Esophagus squamous epithelium (tissue), 5 donors: ENCODE measurements at regions not wholly inside any gene's neighbourhood (a gene's known extent, or its start where the extent isn't known, plus 50 kb on each side); places are given as distances from the start of the nearest gene placed in this dataset.

Experiments used
- DNase-seq: peaks from one replicate; lab custom pipeline; 2025; lab: John Stamatoyannopoulos, UW
- H3K27ac ChIP-seq, 4 donors: fragments of 200-600 bp; sonication (generic); one replicate each; pipeline ENCODE4 v1.5.1; 2016 to 2019; ENCODE audit warnings: mild to moderate bottlenecking in 1 of 4
- H3K27me3 ChIP-seq, 4 donors: fragments of 200-600 bp; sonication (generic); 1 replicate in 3 of 4; 2 replicates in 1 of 4; pipeline versions ENCODE4 v1.5.1 to v1.6.0; 2017 to 2021; ENCODE audit warnings: antibody characterized with exemption in 1 of 4
- H3K36me3 ChIP-seq, 3 donors: fragments of 200-600 bp; sonication (generic); one replicate each; pipeline ENCODE4 v1.5.1; 2016 to 2019
- H3K4me1 ChIP-seq, 3 donors: fragments of 200-600 bp; sonication (generic); one replicate each; pipeline ENCODE4 v1.5.1; 2017 to 2019
- H3K4me3 ChIP-seq, 4 donors: fragments of 200-600 bp; sonication (generic); 1 replicate in 3 of 4; 2 replicates in 1 of 4; pipeline ENCODE4 v1.5.1; 2016 to 2019; ENCODE audit warnings: mild to moderate bottlenecking in 2 of 4, moderate library complexity in 1 of 4
- H3K9me3 ChIP-seq, 3 donors: fragments of 200-600 bp; sonication (generic); one replicate each; pipeline ENCODE4 v1.5.1; 2016 to 2019
- CTCF ChIP-seq, 6 experiments: fragments of 450-650 bp in 4 of 6; fragments of 200-600 bp in 2 of 6; sonication (generic) in 2 of 6; IDR thresholded peaks; one replicate each; pipeline ENCODE4 v1.5.1; 2016 to 2019; ENCODE audit warnings: antibody characterized with exemption in 6 of 6, mild to moderate bottlenecking in 4 of 6, moderate library complexity in 4 of 6
- POLR2A ChIP-seq, 4 donors: fragments of 450-650 bp; IDR thresholded peaks; one replicate each; pipeline ENCODE4 v1.6.1; 2017; ENCODE audit warnings: antibody characterized with exemption in 4 of 4, mild to moderate bottlenecking in 4 of 4, moderate library complexity in 3 of 4
- WGBS, 2 donors: methylation state at CpG; one replicate each; pipeline ENCODE4 v1.1.5; 2018; 5-methylcytosine and 5-hydroxymethylcytosine counted together
- intact Hi-C: fragments of 100-400 bp; cut with DNase I; formaldehyde crosslinking; loops from one replicate; pipeline ENCODE4 v1.15.0; 2022
- donor health status: DM: yes; HTN: yes; CAD: no.

GRCh38 chr11:27201454-27202302 is 161.1 kb downstream of the BBOX1 start:
- TF ChIP-seq POLR2A (IDR thresholded peaks at IDR 0.05) (no peak), CTCF (IDR thresholded peaks at IDR 0.05) (no peak)
- WGBS, 2 donors: 23 to 30% methylated on average over 7 to 10 of the region's 10 CpGs
- Histone ChIP-seq H3K27ac (peak overlapping the region; percentile 1 to 75 (median 56)), H3K4me3 (no peak overlapping the region), H3K36me3 (no peaks in the 10 kb centered on the region), H3K9me3 (no peaks in the 10 kb centered on the region), H3K27me3 (no peaks in the 10 kb centered on the region), H3K4me1 (peaks cover 12 to 55% (median 14%) of the 10 kb centered on the region in 3 donors)
- peak; percentile 13 for DNase-seq
- intact Hi-C loops: no loop called here

GRCh38 chr11:27200779-27201453 is 160.3 kb downstream of the BBOX1 start:
- Histone ChIP-seq H3K4me3 (no peak overlapping the region), H3K9me3 (no peaks in the 10 kb centered on the region), H3K4me1 (peaks cover 12 to 48% (median 14%) of the 10 kb centered on the region in 3 donors), H3K27me3 (no peaks in the 10 kb centered on the region), H3K27ac (peak overlapping the region in 3 of 4 donors; percentile 1 to 75 (median 54)), H3K36me3 (no peaks in the 10 kb centered on the region)
- no peak for DNase-seq
- intact Hi-C loops: no loop called here
- WGBS, 2 donors: 89 to 91% methylated on average over 1 of the region's 1 CpG
- TF ChIP-seq POLR2A (IDR thresholded peaks at IDR 0.05): no peak
- no peak for TF ChIP-seq CTCF (IDR thresholded peaks at IDR 0.05)

GRCh38 chr11:27196203-27196897 is 155.7 kb downstream of the BBOX1 start:
- 73 to 80% methylated on average over 6 of the region's 6 CpGs for WGBS, 2 donors
- intact Hi-C loops: no loop called here
- no peaks in the 10 kb centered on the region for H3K36me3 ChIP-seq
- no peak overlapping the region for H3K4me3 ChIP-seq
- H3K9me3 ChIP-seq: no peaks in the 10 kb centered on the region
- no peaks in the 10 kb centered on the region for H3K27me3 ChIP-seq
- no peak for TF ChIP-seq POLR2A (IDR thresholded peaks at IDR 0.05)
- no peak for TF ChIP-seq CTCF (IDR thresholded peaks at IDR 0.05)
- no peak overlapping the region for H3K27ac ChIP-seq
- DNase-seq: no peak
- peaks cover under 1 to 14% (median 2%) of the 10 kb centered on the region in 3 donors for H3K4me1 ChIP-seq

- no peak overlapping the region for H3K4me3 ChIP-seq
- H3K27ac ChIP-seq: no peak overlapping the region
- H3K36me3 ChIP-seq: no peaks in the 10 kb centered on the region
- DNase-seq: no peak
- H3K9me3 ChIP-seq: no peaks in the 10 kb centered on the region
- no peak for TF ChIP-seq POLR2A (IDR thresholded peaks at IDR 0.05)
- H3K27me3 ChIP-seq: no peaks in the 10 kb centered on the region
- H3K4me1 ChIP-seq: peaks cover 0 to 8% (median 0%) of the 10 kb centered on the region in 3 donors
- intact Hi-C loops: no loop called here
These were observed 155.2 kb downstream of the BBOX1 start for GRCh38 chr11:27195837-27196202.

GRCh38 chr11:27194976-27195375 is 154.4 kb downstream of the BBOX1 start:
- intact Hi-C loops: no loop called here
- Histone ChIP-seq H3K4me3 (no peak overlapping the region), H3K4me1 (peaks cover 0 to 7% (median 0%) of the 10 kb centered on the region in 3 donors), H3K9me3 (no peaks in the 10 kb centered on the region), H3K27me3 (no peaks in the 10 kb centered on the region), H3K27ac (no peak overlapping the region), H3K36me3 (no peaks in the 10 kb centered on the region)
- no peak for DNase-seq
- TF ChIP-seq CTCF (IDR thresholded peaks at IDR 0.05) (no peak), POLR2A (IDR thresholded peaks at IDR 0.05) (no peak)
- 55 to 78% methylated on average over 1 of the region's 1 CpG for WGBS, 2 donors
